WERI-Rb-1 (cell line): ENCODE measurements at regions not wholly inside any gene's neighbourhood (a gene's known extent, or its start where the extent isn't known, plus 50 kb on each side); places are given as distances from the start of the nearest gene placed in this dataset.
A peak's percentile ranks its signal among the peaks of the same experiment; 100 is the strongest.

Experiments used
- DNase-seq: peaks from one replicate; pipeline ENCODE4 v3.0.0-alpha.2; 2020
- H3K27ac ChIP-seq: fragments of 250-450 bp; sonication (Bioruptor Pico); 2 replicates; pipeline ENCODE4 v1.5.1; 2020; ENCODE audit warnings: mild to moderate bottlenecking, moderate library complexity
- H3K27me3 ChIP-seq: fragments of 250-450 bp; sonication (Bioruptor Pico); 2 replicates; pipeline ENCODE4 v1.5.1; 2021; ENCODE audit warnings: mild to moderate bottlenecking, low read depth, moderate library complexity; ENCODE audit not compliant: insufficient read depth, severe bottlenecking
- H3K36me3 ChIP-seq: fragments of 250-450 bp; sonication (Bioruptor Pico); 2 replicates; pipeline ENCODE4 v1.5.1; 2020; ENCODE audit warnings: mild to moderate bottlenecking, moderate library complexity
- H3K4me3 ChIP-seq: 2 replicates; pipeline ENCODE4 v1.5.1; 2011; ENCODE audit warnings: low read depth, mild to moderate bottlenecking, control low read depth, low read length
- H3K9me3 ChIP-seq: fragments of 250-450 bp; sonication (Bioruptor Pico); 2 replicates; pipeline ENCODE4 v1.5.1; 2021; ENCODE audit warnings: mild to moderate bottlenecking, moderate library complexity; ENCODE audit not compliant: severe bottlenecking
- CTCF ChIP-seq: IDR thresholded peaks from 2 replicates; pipeline ENCODE4 v1.5.1; 2011; ENCODE audit warnings: low read depth, mild to moderate bottlenecking, control low read depth, inconsistent platforms, low read length

- H3K27me3 ChIP-seq, result peaks cover 20% of the 10 kb centered on the region
- DNase-seq, result no peak
- H3K9me3 ChIP-seq, result no peaks in the 10 kb centered on the region
- H3K27ac ChIP-seq, result no peak overlapping the region
- H3K36me3 ChIP-seq, result no peaks in the 10 kb centered on the region
- H3K4me3 ChIP-seq, result no peak overlapping the region
- no peak for TF ChIP-seq CTCF
Observed at GRCh38 chr5:53331463-53331862, 149.0 kb upstream of the FST start.

GRCh38 chr5:53333160-53333559 is 147.3 kb upstream of the FST start:
- H3K36me3 ChIP-seq, result no peaks in the 10 kb centered on the region
- no peaks in the 10 kb centered on the region for H3K9me3 ChIP-seq
- peaks cover 13% of the 10 kb centered on the region for H3K27me3 ChIP-seq
- TF ChIP-seq CTCF, result no peak
- H3K4me3 ChIP-seq, result no peak overlapping the region
- no peak for DNase-seq
- no peak overlapping the region for H3K27ac ChIP-seq

GRCh38 chr5:53334431-53334941 is 145.9 kb upstream of the FST start:
- Histone ChIP-seq H3K27me3 (peaks cover 13% of the 10 kb centered on the region), H3K9me3 (no peaks in the 10 kb centered on the region), H3K36me3 (no peaks in the 10 kb centered on the region), H3K4me3 (no peak overlapping the region), H3K27ac (no peak overlapping the region)
- no peak for TF ChIP-seq CTCF
- DNase-seq, result no peak

- H3K36me3 ChIP-seq, result no peaks in the 10 kb centered on the region
- no peaks in the 10 kb centered on the region for H3K9me3 ChIP-seq
- DNase-seq, result peak; percentile 7
- TF ChIP-seq CTCF, result peak; percentile 38; the same call in 1 of the 2 replicates
- H3K4me3 ChIP-seq, result no peak overlapping the region
- peaks cover 11% of the 10 kb centered on the region for H3K27me3 ChIP-seq
- H3K27ac ChIP-seq, result no peak overlapping the region
Observed at GRCh38 chr5:53335115-53335514, 145.3 kb upstream of the FST start.

GRCh38 chr5:53337827-53338226 is 142.6 kb upstream of the FST start:
- Histone ChIP-seq H3K27ac (no peak overlapping the region), H3K36me3 (no peaks in the 10 kb centered on the region), H3K9me3 (no peaks in the 10 kb centered on the region), H3K27me3 (peaks cover 5% of the 10 kb centered on the region), H3K4me3 (no peak overlapping the region)
- no peak for DNase-seq
- TF ChIP-seq CTCF, result no peak

GRCh38 chr5:53338971-53339370 is 141.5 kb upstream of the FST start:
- no peaks in the 10 kb centered on the region for H3K36me3 ChIP-seq
- H3K27me3 ChIP-seq, result peaks cover 5% of the 10 kb centered on the region
- no peak overlapping the region for H3K27ac ChIP-seq
- no peak overlapping the region for H3K4me3 ChIP-seq
- TF ChIP-seq CTCF, result no peak
- no peak for DNase-seq
- H3K9me3 ChIP-seq, result no peaks in the 10 kb centered on the region
